Tibial nerve (tissue), 4 donors: ENCODE measurements at regions not wholly inside any gene's neighbourhood (a gene's known extent, or its start where the extent isn't known, plus 50 kb on each side); places are given as distances from the start of the nearest gene placed in this dataset.

ENCODE experiments used
- EP300 ChIP-seq, 2 donors: sonication (generic); formaldehyde crosslinking; IDR thresholded peaks; one replicate each; pipeline ENCODE4 v1.6.1; 2017; ENCODE audit warnings: antibody characterized with exemption in 2 of 2, mild to moderate bottlenecking in 1 of 2
- POLR2A ChIP-seq, 2 donors: fragments of 450-650 bp; IDR thresholded peaks; one replicate each; pipeline ENCODE4 v1.6.1; 2017; ENCODE audit warnings: antibody characterized with exemption in 2 of 2, mild to moderate bottlenecking in 2 of 2, moderate library complexity in 2 of 2
- TF ChIP-seq, protein P1 (sequence below), 5 experiments: fragments of 200-600 bp in 3 of 5; fragments of 450-650 bp in 2 of 5; sonication (generic) in 3 of 5; IDR thresholded peaks; one replicate each; pipeline ENCODE4 v1.5.1; 2016 to 2019; ENCODE audit warnings: antibody characterized with exemption in 5 of 5, mild to moderate bottlenecking in 3 of 5, moderate library complexity in 2 of 5

DNA sequence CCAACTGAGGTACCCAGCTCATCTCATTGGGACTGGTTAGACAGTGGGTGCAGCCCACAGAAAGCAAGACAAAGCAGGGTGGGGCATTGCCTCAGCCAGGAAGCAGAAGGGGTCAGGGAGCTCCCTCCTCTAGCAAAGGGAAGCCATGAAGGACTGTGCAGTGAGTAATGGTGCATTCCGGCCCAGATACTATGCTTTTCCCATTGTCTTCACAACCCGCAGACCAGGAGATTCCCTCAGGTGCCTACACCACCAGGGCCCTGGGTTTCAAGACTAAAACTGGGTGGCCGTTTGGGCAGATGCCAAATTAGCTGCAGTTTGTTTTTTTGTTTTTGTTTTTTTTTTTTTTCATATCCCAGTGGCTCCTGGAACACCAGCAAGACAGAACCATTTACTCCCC is 235.3 kb downstream of the TACR3 start:
- no peak for TF ChIP-seq POLR2A (IDR thresholded peaks at IDR 0.05)
- TF ChIP-seq, protein P1, sequence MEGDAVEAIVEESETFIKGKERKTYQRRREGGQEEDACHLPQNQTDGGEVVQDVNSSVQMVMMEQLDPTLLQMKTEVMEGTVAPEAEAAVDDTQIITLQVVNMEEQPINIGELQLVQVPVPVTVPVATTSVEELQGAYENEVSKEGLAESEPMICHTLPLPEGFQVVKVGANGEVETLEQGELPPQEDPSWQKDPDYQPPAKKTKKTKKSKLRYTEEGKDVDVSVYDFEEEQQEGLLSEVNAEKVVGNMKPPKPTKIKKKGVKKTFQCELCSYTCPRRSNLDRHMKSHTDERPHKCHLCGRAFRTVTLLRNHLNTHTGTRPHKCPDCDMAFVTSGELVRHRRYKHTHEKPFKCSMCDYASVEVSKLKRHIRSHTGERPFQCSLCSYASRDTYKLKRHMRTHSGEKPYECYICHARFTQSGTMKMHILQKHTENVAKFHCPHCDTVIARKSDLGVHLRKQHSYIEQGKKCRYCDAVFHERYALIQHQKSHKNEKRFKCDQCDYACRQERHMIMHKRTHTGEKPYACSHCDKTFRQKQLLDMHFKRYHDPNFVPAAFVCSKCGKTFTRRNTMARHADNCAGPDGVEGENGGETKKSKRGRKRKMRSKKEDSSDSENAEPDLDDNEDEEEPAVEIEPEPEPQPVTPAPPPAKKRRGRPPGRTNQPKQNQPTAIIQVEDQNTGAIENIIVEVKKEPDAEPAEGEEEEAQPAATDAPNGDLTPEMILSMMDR (IDR thresholded peaks at IDR 0.05) = no peak
- TF ChIP-seq EP300 (IDR thresholded peaks at IDR 0.05) = no peak
